ENCODE measurements at regions not wholly inside any gene's neighbourhood (a gene's known extent, or its start where the extent isn't known, plus 50 kb on each side); places are given as distances from the start of the nearest gene placed in this dataset.

DNA sequence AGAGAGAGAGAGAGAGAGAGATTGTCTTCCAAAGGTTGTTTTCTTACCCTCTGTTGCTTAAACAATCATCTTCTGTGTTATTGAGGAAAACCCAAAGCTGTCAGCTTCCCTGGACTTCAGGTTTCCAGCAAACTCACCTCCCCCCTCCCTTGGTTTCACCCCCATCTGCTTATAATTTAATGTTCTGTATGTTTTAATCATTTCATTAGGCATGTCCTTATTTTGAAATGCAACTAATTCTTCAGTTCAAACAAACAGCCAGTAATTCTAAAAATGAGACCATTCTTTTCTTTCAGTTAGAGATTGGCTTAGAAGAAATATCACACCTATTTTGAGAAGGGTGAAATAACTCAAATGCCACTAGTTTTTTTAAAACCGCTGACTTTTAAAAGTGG, 102.9 kb downstream of the FAM204A start:
- H3K9me3 ChIP-seq = no peaks in the 10 kb centered on the region
- DNase-seq = no peak
- H3K27me3 ChIP-seq = peaks cover 60% of the 10 kb centered on the region
- H3K27ac ChIP-seq = no peak overlapping the region
- 72 to 75% methylated on average over 1 of the region's 1 CpG for WGBS, 2 donors (ENCODE audit: low coverage in 1 of 2)
- H3K4me1 ChIP-seq = no peaks in the 10 kb centered on the region
- no peaks in the 10 kb centered on the region for H3K36me3 ChIP-seq
- TF ChIP-seq POLR2A (IDR thresholded peaks at IDR 0.05) = no peak
- TF ChIP-seq, protein P1, sequence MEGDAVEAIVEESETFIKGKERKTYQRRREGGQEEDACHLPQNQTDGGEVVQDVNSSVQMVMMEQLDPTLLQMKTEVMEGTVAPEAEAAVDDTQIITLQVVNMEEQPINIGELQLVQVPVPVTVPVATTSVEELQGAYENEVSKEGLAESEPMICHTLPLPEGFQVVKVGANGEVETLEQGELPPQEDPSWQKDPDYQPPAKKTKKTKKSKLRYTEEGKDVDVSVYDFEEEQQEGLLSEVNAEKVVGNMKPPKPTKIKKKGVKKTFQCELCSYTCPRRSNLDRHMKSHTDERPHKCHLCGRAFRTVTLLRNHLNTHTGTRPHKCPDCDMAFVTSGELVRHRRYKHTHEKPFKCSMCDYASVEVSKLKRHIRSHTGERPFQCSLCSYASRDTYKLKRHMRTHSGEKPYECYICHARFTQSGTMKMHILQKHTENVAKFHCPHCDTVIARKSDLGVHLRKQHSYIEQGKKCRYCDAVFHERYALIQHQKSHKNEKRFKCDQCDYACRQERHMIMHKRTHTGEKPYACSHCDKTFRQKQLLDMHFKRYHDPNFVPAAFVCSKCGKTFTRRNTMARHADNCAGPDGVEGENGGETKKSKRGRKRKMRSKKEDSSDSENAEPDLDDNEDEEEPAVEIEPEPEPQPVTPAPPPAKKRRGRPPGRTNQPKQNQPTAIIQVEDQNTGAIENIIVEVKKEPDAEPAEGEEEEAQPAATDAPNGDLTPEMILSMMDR (IDR thresholded peaks at IDR 0.05) = no peak
- TF ChIP-seq EP300 (IDR thresholded peaks at IDR 0.05; ENCODE audit: low read depth) = no peak
- intact Hi-C loops (cut with DNase I; ENCODE audit: low total_unique reads) (no loop called here), in situ Hi-C loops (cut with MboI; ENCODE audit: low pct_ligation_motif_present in 1 of 4, low pct_unique_long_range_greater_than_20kb in 1 of 4, low sequenced_read_pairs in 3 of 4) (loop anchor here in 3 of 4 donors (25.0 kb wide), 3 partner anchors 702 to 1027 kb away; partner anchors contain the start of gene EMX2 (in 1 of the 3))
- H3K4me3 ChIP-seq = no peak overlapping the region

- no peak for DNase-seq
- no peaks in the 10 kb centered on the region for H3K9me3 ChIP-seq
- no peak for TF ChIP-seq POLR2AphosphoS5 (IDR thresholded peaks at IDR 0.05)
- TF ChIP-seq, protein P1 (IDR thresholded peaks at IDR 0.05) = no peak
- TF ChIP-seq EP300 (IDR thresholded peaks at IDR 0.05; ENCODE audit: low read depth) = no peak
- no peak for TF ChIP-seq POLR2A (IDR thresholded peaks at IDR 0.05)
- WGBS, 2 donors (ENCODE audit: low coverage in 1 of 2) = 34 to 38% methylated on average over 9 to 13 of the region's 13 CpGs
- H3K36me3 ChIP-seq = no peaks in the 10 kb centered on the region
- H3K4me3 ChIP-seq = no peak overlapping the region
- H3K27ac ChIP-seq = no peak overlapping the region
- in situ Hi-C loops (cut with MboI; ENCODE audit: low pct_ligation_motif_present in 1 of 4, low pct_unique_long_range_greater_than_20kb in 1 of 4, low sequenced_read_pairs in 3 of 4) (loop anchor here in 3 of 4 donors (25.0 kb wide), 3 partner anchors 701 to 1026 kb away; partner anchors contain the start of gene EMX2 (in 1 of the 3)), intact Hi-C loops (cut with DNase I; ENCODE audit: low total_unique reads) (no loop called here)
- no peaks in the 10 kb centered on the region for H3K4me1 ChIP-seq
- peaks cover 54% of the 10 kb centered on the region for H3K27me3 ChIP-seq
Observed at GRCh38 chr10:118238573-118239235, 103.4 kb downstream of the FAM204A start.

GRCh38 chr10:118237930-118238329, 104.2 kb downstream of the FAM204A start:
- 82% methylated on average over 5 of the region's 5 CpGs; no CpG with 5 or more reads in 1 of the 2 donors for whole genome bisulfite sequencing, 2 donors (ENCODE audit: low coverage in 1 of 2)
- Histone ChIP-seq H3K4me1 (no peaks in the 10 kb centered on the region), H3K36me3 (no peaks in the 10 kb centered on the region), H3K4me3 (no peak overlapping the region), H3K9me3 (no peaks in the 10 kb centered on the region), H3K27ac (no peak overlapping the region), H3K27me3 (peaks cover 47% of the 10 kb centered on the region)
- in situ Hi-C loops (cut with MboI; ENCODE audit: low pct_ligation_motif_present in 1 of 4, low pct_unique_long_range_greater_than_20kb in 1 of 4, low sequenced_read_pairs in 3 of 4) = loop anchor here in 3 of 4 donors (25.0 kb wide), 3 partner anchors 701 to 1026 kb away; partner anchors contain the start of gene EMX2 (in 1 of the 3)
- TF ChIP-seq, protein P1 (IDR thresholded peaks at IDR 0.05) = no peak
- TF ChIP-seq POLR2A (IDR thresholded peaks at IDR 0.05) (no peak), EP300 (IDR thresholded peaks at IDR 0.05; ENCODE audit: low read depth) (no peak), POLR2AphosphoS5 (IDR thresholded peaks at IDR 0.05) (no peak)
- intact Hi-C loops (cut with DNase I; ENCODE audit: low total_unique reads) = no loop called here
- no peak for DNase-seq

DNA sequence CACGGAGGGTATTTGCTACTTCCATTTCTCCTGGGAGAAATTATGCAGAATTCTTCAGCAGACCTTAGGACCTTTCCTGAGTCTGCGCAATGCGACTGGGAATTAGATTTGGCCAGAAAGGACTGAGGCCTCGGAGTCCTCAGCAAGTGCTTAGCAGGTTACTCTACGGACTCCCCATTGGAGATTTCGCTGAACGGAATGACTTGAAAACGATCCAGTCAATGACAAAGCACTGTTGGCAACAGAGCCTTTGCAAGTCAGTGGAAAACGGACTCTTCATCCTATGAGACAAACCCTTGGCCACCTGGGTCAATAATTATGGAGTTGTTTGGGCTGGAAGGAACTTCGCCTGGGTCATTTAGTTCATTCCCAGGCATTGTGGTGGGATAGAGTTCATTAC, 107.4 kb downstream of the FAM204A start:
- intact Hi-C loops (cut with DNase I; ENCODE audit: low total_unique reads) (no loop called here), in situ Hi-C loops (cut with MboI; ENCODE audit: low pct_ligation_motif_present in 1 of 4, low pct_unique_long_range_greater_than_20kb in 1 of 4, low sequenced_read_pairs in 3 of 4) (loop anchor here in 3 of 4 donors (25.0 kb wide), 3 partner anchors 697 to 1022 kb away; partner anchors contain the start of gene EMX2 (in 1 of the 3))
- no peak overlapping the region for H3K27ac ChIP-seq
- no peak for DNase-seq
- TF ChIP-seq EP300 (IDR thresholded peaks at IDR 0.05; ENCODE audit: low read depth) = no peak
- H3K36me3 ChIP-seq = no peaks in the 10 kb centered on the region
- H3K4me1 ChIP-seq = no peaks in the 10 kb centered on the region
- H3K9me3 ChIP-seq = no peaks in the 10 kb centered on the region
- WGBS, 2 donors (ENCODE audit: low coverage in 1 of 2) = 53 to 73% methylated on average over 2 to 10 of the region's 10 CpGs
- H3K4me3 ChIP-seq = no peak overlapping the region
- H3K27me3 ChIP-seq = peaks cover 25% of the 10 kb centered on the region

Data from transverse colon (tissue), 4 donors.